HG03095 (cell line): ENCODE measurements at regions not wholly inside any gene's neighbourhood (a gene's known extent, or its start where the extent isn't known, plus 50 kb on each side); places are given as distances from the start of the nearest gene placed in this dataset.

Source experiments
- ATAC-seq: cut with Tn5 transposase; IDR thresholded peaks from one replicate; pipeline ENCODE4 v1.9.1; 2021; ENCODE audit warnings: moderate library complexity; ENCODE audit not compliant: unreplicated experiment

- no peak for ATAC-seq
Observed at GRCh38 chr14:101705733-101706508, 55.6 kb upstream of the PPP2R5C start.

DNA sequence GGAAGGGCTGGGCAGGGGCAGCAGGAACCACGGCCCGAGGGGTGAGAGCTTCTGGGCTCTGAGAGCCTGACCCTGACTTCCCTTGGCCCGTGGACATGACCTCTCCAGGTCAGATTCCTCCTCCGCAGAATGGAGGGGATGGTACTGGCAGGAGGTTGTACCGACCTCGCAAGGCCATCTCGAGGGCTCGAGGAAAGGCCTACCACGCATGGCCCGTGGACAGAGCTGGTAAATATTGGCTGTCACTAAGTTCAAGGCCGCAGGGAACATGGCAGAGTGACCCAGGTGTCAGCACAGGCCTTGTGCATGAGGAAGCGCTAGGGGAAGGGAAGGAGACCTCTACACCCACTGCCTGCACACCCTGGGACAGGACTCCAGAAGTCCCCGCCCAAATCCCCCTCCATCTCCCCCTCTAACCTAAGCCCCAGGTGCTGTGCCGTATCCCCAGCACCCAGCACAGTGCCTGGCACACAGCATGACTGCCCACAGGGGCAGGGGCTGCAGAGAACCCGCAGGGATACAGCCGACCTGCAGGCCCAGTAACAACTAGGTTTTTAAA, 54.9 kb upstream of the PPP2R5C start:
- no peak for ATAC-seq

- ATAC-seq: no peak
Observed at GRCh38 chr14:101707068-101707842, 54.3 kb upstream of the PPP2R5C start.

GRCh38 chr14:101707863-101708620, 53.5 kb upstream of the PPP2R5C start:
- ATAC-seq: no peak

- ATAC-seq: no peak
Observed at GRCh38 chr14:101708853-101709532, 52.5 kb upstream of the PPP2R5C start.

DNA sequence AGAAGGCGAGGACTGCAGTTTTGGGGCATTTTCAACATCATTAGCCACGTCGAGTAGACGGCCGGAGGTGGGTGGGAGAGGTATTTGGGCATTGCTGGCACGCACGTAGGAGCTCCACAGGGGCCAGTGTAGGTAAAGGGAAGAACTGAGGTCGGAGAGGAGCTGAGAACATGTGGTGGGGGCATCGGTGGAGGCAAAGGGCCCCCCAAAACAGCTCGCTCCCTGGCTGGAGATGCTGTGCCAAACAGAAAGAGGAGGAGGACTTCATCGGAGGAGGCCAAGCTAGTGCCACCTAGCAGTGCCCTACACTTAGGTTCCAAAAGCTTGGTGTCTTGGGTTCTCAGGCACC, 52.0 kb upstream of the PPP2R5C start:
- ATAC-seq: no peak

DNA sequence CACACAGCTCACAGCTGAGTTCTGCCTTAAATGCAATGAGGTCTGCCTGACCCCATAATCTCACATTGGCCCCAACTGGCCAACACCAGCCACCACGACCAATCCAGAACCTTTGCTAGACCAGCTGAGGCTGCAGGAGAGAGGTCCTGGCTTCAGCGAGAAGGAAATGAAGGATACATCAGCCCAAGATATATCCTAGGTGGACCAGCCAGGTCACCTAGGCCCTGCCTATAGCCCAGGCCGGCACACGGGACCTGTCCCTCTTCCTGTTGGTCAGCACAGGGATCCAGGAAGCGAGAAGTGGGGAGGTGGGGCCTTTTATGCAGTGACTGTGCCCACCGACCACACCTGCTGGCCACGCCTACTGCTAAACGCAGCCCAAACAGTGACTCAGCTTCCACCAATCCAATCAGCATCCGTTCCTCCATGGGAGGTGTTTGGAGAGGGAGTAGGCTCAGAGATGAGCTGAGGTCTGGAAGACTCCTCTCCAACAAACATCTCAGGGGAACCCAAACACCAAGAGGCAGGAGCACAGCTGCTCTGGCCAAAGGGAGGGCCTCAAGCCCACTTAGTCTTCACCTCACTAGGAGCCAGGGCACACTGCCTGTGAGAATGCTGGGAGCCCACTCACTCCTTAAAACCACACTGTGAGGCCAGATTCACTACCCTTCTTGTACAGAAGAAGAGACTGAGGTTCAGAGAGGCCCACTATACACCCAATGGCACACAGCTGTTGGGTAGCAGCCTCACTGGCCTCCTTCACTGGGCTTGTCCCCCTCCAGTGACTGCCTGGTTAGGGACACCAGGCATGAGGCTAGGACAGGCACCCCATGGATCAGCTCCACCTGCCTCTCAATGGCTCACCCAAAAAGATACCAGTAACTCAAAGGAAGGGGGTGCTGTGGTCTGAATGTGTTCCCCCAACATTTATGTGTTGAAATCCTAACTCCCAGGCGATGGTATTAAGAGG, 51.3 kb upstream of the PPP2R5C start:
- ATAC-seq: no peak

DNA sequence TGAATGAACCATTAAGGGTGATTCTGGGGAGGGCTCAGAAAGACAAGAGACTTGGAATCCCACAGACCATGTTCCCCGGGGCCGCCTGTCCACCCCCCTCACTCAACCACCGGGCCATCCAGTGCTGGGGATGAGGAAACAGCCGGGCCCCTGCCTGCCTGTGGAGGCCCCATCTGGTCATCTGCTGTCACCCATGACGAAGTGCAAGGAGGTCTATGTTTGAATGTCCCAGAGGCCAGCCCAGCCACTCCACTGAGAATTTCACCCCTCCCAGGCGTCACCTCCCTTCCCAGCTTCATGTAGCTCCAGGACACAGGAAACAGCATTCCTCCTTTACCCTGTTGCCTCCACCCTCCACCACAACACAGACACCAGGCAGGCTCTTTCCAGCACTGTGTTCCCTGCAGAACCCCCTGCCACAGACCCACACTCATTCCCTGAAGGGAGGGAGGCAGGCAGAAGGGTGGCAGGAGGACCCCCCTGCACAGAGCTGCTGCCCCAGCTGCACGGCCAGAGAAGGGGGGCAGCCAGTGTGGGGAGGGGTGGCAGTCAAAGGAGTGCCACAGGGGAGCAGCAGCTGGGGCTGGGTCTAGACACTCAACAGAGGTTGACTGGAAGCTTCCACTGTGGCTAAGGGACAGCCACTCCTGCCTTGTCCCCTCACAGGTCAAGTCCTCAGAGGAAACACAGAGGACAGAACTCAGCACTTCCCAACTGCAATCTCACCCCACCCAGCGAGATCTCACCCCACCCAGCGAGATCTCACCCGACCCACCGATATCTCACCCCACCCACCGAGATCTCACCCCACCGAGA, 50.3 kb upstream of the PPP2R5C start:
- no peak for ATAC-seq
